Activated naive CD4-positive, alpha-beta T cell treated with anti-CD3 and anti-CD28 coated beads for 36 hours (primary cell): ENCODE measurements at regions not wholly inside any gene's neighbourhood (a gene's known extent, or its start where the extent isn't known, plus 50 kb on each side); places are given as distances from the start of the nearest gene placed in this dataset.

Source experiments
- CTCF ChIA-PET: fragments of 350-600 bp; sonication (Branson Sonifier 250); formaldehyde crosslinking; loops from one replicate; lab custom pipeline; 2021; ENCODE audit warnings: antibody characterized with exemption; lab: Charles Lee
- DNase-seq: peaks from one replicate; pipeline ENCODE4 v3.0.0-alpha.2; 2020
- H3K27ac Mint-ChIP-seq: one replicate; pipeline ENCODE4 v1.8.0; 2021; ENCODE audit warnings: mild to moderate bottlenecking, mixed read lengths
- H3K27me3 Mint-ChIP-seq: one replicate; pipeline ENCODE4 v1.8.0; 2021; ENCODE audit warnings: low read depth, mixed read lengths
- H3K36me3 Mint-ChIP-seq: one replicate; pipeline ENCODE4 v1.8.0; 2021; ENCODE audit warnings: low read depth, mixed read lengths
- H3K4me1 Mint-ChIP-seq: one replicate; pipeline ENCODE4 v1.8.0; 2021; ENCODE audit warnings: low read depth, mixed read lengths
- H3K4me3 Mint-ChIP-seq: one replicate; pipeline ENCODE4 v1.8.0; 2021; ENCODE audit warnings: mild to moderate bottlenecking, moderate library complexity, mixed read lengths
- H3K9me3 Mint-ChIP-seq: one replicate; pipeline ENCODE4 v1.8.0; 2021; ENCODE audit warnings: mixed read lengths
- intact Hi-C: fragments of 100-400 bp; cut with micrococcal nuclease; formaldehyde crosslinking; loops from one replicate; pipeline ENCODE4 v1.15.1; 2023

DNA sequence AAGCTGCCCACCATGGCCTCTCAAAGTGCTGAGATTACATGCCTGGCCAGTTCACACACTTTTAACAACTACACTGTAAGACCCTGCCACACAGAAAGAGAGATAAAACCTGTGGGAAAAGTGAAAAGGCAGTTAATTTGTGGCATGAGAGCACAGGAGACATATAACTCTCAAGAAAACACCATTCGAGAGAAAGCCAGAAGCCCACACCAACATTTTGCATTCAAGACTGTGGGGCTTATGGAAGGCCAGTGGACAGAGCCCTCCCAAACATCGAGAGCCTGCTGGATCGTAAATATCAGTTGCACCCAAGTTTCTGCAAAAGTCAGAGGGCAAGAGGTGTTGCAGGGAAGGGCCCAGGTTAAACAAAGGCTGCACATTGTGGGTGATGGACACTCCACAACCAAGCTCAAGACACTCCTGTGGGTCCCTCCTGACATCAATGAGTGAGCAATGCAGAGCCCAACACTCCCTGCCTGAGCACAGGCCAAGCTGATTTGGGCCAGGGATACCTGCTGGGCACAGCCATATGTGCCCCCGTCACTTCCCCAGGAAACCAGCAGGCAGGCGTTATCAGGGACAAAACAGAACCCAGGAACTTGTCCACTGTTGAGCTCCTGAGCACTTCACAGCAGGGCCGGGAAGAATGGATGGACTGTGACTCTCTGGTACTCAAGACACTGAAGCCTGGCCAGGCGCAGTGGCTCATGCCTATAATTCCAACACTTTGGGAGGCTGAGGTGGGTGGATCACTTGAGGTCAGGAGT, 114.4 kb downstream of the ZFP36L2 start:
- H3K4me3 Mint-ChIP-seq: no peak overlapping the region
- DNase-seq: no peak
- H3K27ac Mint-ChIP-seq: no peak overlapping the region
- H3K4me1 Mint-ChIP-seq: peaks cover 2% of the 10 kb centered on the region
- intact Hi-C loops: no loop called here
- H3K9me3 Mint-ChIP-seq: no peaks in the 10 kb centered on the region
- no peaks in the 10 kb centered on the region for H3K36me3 Mint-ChIP-seq
- CTCF ChIA-PET: interaction anchor here (0.8 kb wide), 1 partner anchor 15 kb away, joined by 4 read pairs; no protein-coding TSS in a partner anchor
- H3K27me3 Mint-ChIP-seq: no peaks in the 10 kb centered on the region

DNA sequence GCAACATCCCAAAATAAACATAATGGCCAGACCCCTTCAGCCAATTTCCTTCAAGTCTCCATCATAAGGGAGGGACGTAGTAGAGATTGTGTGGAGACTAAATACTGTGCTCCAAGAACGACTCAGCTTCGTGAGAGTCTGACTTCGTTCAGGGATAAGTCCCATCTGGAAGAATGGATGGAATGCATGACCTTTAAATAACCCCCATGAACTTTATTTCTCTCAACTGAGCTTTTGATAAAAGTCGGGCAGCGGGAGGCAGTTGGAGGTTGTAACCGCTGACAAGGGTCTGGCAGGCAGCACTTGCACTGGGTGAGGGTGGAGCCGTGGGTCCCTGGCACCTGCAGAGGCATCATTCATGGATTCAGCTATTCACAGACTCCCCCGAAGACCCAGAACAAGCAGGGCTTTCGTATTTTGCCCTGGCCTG, 115.9 kb downstream of the ZFP36L2 start:
- H3K4me1 Mint-ChIP-seq: peaks cover 4% of the 10 kb centered on the region
- CTCF ChIA-PET: no interaction called here
- no peak overlapping the region for H3K27ac Mint-ChIP-seq
- H3K27me3 Mint-ChIP-seq: no peaks in the 10 kb centered on the region
- no peaks in the 10 kb centered on the region for H3K9me3 Mint-ChIP-seq
- DNase-seq: no peak
- H3K4me3 Mint-ChIP-seq: no peak overlapping the region
- no peaks in the 10 kb centered on the region for H3K36me3 Mint-ChIP-seq
- intact Hi-C loops: no loop called here

DNA sequence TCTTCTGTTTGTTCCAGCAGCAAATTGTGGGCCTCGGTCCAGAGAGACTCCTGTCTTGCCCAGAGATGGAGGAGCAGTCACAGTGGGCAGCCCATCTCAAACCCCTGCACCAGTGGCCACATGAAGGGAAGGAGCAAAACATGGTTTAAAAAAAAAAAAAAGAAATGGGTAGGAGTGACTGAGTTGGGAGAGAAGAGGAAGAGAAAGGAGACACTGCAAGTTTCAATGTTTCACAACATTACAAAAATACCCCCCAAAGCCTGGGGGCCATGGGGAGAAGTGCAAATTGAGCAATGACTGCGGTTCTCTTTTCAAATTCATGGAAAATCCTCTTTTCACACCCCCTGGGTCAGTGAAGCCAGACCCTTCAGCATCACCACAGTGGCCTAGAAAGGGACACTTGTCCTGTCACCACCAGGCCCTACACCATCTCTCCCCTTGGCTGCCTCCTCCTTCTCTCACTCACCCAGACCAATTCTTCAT, 117.1 kb downstream of the ZFP36L2 start:
- peaks cover 2% of the 10 kb centered on the region for H3K4me1 Mint-ChIP-seq
- CTCF ChIA-PET: no interaction called here
- no peaks in the 10 kb centered on the region for H3K36me3 Mint-ChIP-seq
- intact Hi-C loops: no loop called here
- H3K27ac Mint-ChIP-seq: no peak overlapping the region
- no peaks in the 10 kb centered on the region for H3K27me3 Mint-ChIP-seq
- H3K9me3 Mint-ChIP-seq: no peaks in the 10 kb centered on the region
- DNase-seq: no peak
- H3K4me3 Mint-ChIP-seq: no peak overlapping the region

DNA sequence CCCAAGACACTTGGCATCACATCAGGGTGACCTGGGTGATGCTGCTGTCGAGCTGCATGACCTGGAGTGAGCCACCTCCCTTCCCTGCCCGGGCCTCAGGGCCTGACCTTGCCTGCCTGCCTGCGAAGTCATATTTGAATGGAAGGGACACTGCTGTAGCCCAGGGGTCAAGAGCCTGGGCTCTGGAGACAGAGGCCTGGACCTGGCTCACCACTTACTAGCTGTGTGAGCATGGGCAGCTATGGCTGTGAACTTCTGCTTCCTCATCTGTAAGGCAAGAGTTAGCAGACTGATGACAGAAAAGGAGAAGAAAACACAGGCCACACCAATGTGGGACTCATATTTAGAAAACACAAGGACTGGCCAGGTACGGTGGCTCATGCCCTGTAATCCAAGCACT, 118.7 kb downstream of the ZFP36L2 start:
- H3K9me3 Mint-ChIP-seq: no peaks in the 10 kb centered on the region
- intact Hi-C loops: no loop called here
- H3K27ac Mint-ChIP-seq: no peak overlapping the region
- peaks cover 2% of the 10 kb centered on the region for H3K4me1 Mint-ChIP-seq
- H3K27me3 Mint-ChIP-seq: no peaks in the 10 kb centered on the region
- H3K36me3 Mint-ChIP-seq: no peaks in the 10 kb centered on the region
- DNase-seq: no peak
- H3K4me3 Mint-ChIP-seq: no peak overlapping the region
- CTCF ChIA-PET: no interaction called here

DNA sequence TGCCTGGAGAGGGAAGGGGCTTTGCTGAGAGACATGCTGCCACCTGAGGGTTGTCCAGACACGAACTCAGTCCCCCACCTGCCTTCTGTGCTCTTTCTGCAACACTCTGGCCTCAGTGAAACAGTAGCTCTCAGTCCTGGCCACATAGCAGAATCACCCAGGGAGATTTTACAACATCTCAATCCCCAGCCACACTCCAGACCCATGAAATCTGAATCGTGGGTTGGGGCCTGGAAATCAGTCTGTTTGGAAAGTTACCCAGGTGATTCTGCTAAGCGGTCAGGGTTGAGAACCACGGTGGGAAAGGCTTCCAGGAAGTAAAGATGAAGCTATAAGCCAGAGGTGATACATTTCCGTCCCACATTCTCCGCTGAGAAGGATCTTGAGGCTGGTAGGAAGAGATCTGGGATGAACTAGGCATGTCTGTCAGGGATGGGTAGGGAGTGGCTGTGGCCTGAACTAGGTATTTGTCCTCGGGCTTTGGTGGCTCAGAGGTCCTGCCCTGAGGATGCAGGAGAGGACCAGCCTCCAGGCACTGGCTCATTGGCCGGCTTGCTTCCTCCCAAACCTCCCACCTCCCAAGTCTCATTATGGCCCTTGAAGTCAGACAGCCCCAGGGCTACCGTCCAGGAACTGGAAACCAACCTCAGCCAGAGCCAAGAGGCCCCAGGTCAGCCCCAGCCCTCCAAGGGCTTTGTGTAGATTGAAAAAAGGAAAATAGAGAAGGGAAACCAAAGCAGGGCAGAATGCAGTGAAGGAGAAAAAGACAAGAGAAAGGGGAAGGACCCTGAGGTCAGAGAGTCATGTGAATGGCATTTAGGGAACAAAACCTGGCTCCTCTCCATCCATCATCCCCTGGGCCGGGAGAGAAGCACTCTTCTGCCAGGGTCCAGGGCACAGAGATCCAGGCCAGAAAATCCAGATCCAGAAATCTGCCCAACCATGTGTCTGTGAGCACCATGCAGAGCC, 119.6 kb downstream of the ZFP36L2 start:
- H3K9me3 Mint-ChIP-seq: no peaks in the 10 kb centered on the region
- no peaks in the 10 kb centered on the region for H3K27me3 Mint-ChIP-seq
- intact Hi-C loops: no loop called here
- peaks cover 2% of the 10 kb centered on the region for H3K4me1 Mint-ChIP-seq
- no peak overlapping the region for H3K27ac Mint-ChIP-seq
- CTCF ChIA-PET: no interaction called here
- no peak for DNase-seq
- H3K36me3 Mint-ChIP-seq: no peaks in the 10 kb centered on the region
- no peak overlapping the region for H3K4me3 Mint-ChIP-seq

DNA sequence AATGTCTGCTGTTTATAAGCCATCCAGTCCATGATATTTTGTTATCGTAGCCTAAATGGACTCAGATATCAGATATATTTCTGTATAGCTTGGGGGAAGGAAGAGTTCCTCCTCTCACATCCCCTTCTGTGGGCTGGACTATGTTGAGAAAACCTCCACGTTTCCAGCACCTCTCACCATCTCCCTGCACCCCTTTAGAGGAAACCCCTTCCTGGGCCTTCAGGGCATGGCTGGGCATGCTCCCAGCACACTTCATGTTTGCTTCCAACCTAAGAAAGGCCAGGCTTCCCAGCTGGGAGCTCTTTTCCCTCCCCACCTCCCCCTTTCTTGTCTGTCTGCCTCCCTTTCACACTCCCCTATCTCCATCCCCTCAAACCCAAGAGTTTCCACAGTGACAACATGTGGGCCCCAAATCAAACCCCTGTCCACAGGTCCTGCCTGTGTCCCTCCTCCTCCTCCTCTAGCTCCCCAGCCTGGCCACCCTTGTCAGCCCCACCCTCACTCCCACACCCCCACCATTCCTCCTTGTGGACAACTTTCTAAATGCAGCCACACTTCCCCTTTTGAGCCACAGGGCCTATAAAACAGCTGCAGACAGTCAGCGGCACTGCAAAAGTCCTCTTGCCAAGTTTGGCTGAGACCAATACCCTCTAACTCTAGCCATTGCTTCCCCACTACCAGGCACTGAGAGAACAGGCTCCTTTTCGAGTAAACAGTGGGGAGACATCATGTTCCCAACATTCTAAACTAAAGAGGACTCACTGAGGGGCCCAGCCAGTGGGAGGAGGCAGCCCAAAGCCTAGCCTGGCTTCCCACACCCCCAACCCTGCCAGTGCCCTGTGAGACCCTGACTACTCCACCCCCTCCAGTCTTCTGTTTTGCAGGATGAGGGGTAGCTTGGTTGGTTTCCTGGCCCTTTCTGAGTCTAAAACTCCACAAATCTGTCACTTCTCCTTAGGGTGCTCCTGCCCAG, 120.5 kb downstream of the ZFP36L2 start:
- Mint-ChIP-seq H3K9me3 (no peaks in the 10 kb centered on the region), H3K4me3 (no peak overlapping the region), H3K27ac (no peak overlapping the region), H3K36me3 (no peaks in the 10 kb centered on the region), H3K4me1 (peaks cover 2% of the 10 kb centered on the region), H3K27me3 (no peaks in the 10 kb centered on the region)
- DNase-seq: no peak
- intact Hi-C loops: no loop called here
- CTCF ChIA-PET: no interaction called here

DNA sequence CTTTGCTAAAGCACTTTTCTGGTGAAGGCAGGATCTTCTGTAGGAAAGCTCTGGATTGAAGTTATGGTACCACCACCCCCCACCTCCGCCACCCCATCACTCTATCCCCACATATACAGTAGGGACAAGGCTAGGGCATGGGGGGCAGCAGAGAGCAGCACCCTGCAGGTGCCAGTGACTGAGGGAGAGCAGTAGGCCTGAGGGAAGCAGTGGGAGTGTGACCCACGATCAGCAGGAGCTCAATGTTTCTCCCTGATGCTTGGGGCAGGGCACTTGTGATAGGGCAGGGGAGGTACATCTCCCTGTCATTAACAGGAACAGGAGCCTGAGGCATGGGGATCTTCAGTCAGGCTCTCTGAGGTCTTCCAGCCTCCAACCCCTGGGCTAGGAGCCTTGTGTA, 121.6 kb downstream of the ZFP36L2 start:
- Mint-ChIP-seq H3K27ac (no peak overlapping the region), H3K27me3 (peaks cover 1% of the 10 kb centered on the region), H3K9me3 (no peaks in the 10 kb centered on the region), H3K36me3 (no peaks in the 10 kb centered on the region), H3K4me3 (no peak overlapping the region), H3K4me1 (peaks cover 2% of the 10 kb centered on the region)
- intact Hi-C loops: no loop called here
- CTCF ChIA-PET: no interaction called here
- no peak for DNase-seq

DNA sequence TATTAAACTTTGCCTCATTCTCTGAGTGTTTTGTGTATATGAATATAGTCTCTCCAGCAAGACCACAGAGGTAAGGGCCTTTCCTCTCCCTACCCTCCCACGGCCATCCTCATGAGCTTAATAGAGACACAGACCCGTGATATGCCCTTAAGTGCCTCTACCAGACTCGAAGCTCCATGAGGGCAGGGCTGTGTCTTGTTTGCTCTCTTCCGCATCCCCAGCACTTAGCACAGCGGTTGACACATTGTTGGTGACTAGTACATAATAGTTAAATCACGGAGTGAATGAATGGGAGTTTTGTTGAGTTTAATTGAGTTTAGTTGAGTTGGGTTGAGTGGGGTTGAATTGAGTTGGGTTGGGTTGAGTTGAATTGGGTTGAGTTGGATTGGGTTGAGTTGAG, 122.3 kb downstream of the ZFP36L2 start:
- CTCF ChIA-PET: no interaction called here
- intact Hi-C loops: no loop called here
- no peak overlapping the region for H3K4me3 Mint-ChIP-seq

DNA sequence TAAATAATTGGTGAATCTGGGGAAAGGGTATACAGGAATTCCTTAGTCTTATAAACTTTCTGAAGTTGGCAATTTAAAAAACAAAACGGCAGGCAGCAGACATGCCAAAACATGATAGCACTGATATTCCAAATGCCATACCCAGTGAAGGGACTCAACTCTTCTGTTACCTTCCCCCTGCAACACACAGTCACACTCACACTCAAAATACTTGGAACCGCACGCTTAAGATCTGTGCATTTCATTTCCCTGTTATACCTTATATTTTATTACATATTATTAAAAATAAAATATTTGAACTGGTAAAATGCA, 123.4 kb downstream of the ZFP36L2 start:
- Mint-ChIP-seq H3K27ac (no peak overlapping the region), H3K4me1 (peaks cover 2% of the 10 kb centered on the region), H3K4me3 (no peak overlapping the region), H3K36me3 (no peaks in the 10 kb centered on the region), H3K9me3 (no peaks in the 10 kb centered on the region), H3K27me3 (peaks cover 2% of the 10 kb centered on the region)
- CTCF ChIA-PET: interaction anchor here (1.5 kb wide), 1 partner anchor 22 kb away, joined by 4 read pairs; no protein-coding TSS in a partner anchor
- intact Hi-C loops: no loop called here
- no peak for DNase-seq

More for the DNA sequence above, 122.3 kb downstream of the ZFP36L2 start:
- Mint-ChIP-seq H3K27me3 (peaks cover 2% of the 10 kb centered on the region), H3K36me3 (no peaks in the 10 kb centered on the region), H3K9me3 (no peaks in the 10 kb centered on the region), H3K27ac (no peak overlapping the region), H3K4me1 (peaks cover 2% of the 10 kb centered on the region)
- DNase-seq: no peak

DNA sequence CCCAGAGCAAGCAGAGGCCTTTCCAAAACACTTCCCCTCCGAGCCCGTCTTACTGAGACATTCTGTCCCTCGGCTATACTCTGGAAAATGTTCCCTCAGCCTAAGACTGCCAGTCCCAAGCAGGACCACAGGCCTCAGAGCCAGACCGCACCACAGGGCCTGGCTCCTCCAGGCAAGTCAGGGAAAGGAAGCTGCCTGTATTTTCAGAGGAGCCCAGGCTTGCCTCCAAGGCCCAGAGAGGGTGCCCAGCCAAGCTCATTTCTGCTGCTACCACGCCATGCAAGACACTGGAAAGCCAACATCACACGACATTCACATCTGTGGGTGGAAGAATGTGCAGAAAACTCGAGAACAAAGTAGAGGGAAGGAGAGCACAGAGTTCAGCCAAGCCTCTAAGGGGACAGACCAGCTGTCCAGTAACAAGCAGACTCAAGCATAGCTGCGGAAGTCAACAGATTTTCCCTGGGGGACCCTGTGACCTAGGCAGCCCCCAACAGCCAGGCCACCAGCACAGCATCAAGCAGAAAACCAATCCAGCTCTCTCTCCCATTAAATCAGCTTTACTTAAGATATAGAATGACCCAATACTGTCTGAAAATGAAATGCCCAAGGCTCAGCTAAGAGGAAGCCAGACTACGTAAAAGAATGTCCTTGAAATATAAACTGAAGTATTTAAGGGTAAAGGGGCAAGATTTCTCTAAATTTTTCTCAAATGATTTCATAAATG, 123.9 kb downstream of the ZFP36L2 start:
- Mint-ChIP-seq H3K27me3 (peaks cover 2% of the 10 kb centered on the region), H3K4me3 (no peak overlapping the region), H3K36me3 (no peaks in the 10 kb centered on the region), H3K9me3 (no peaks in the 10 kb centered on the region), H3K27ac (no peak overlapping the region), H3K4me1 (peaks cover 2% of the 10 kb centered on the region)
- no peak for DNase-seq
- intact Hi-C loops: no loop called here
- CTCF ChIA-PET: interaction anchor here (0.6 to 1.5 kb wide), 2 partner anchors 23 to 104 kb away, joined by 4 to 5 read pairs; no protein-coding TSS in a partner anchor

DNA sequence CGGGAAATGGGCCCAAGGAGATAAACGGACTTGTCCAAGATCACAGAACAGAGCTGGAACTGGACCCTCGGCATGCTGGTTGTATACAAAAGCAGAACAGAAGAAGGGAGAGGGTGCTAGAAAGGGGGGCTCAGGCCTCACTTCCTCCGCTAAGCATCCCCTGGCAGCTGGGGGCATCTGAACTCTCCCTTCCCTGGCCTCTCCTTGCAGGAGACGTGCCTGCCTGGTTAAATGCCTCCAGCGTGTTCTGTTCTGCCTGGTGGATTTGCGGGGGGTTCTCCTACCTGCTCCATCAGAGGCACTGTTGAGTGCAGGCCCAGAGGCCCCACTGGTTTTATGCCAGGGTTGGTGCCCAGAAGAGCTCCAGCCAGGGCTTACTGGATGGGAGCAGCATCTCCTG, 124.7 kb downstream of the ZFP36L2 start:
- CTCF ChIA-PET: no interaction called here
- Mint-ChIP-seq H3K36me3 (peaks cover 2% of the 10 kb centered on the region), H3K27ac (no peak overlapping the region), H3K27me3 (peaks cover 2% of the 10 kb centered on the region), H3K4me1 (peaks cover 2% of the 10 kb centered on the region), H3K9me3 (no peaks in the 10 kb centered on the region), H3K4me3 (no peak overlapping the region)
- intact Hi-C loops: no loop called here
- no peak for DNase-seq
